Parathyroid adenoma (tissue), 2 donors: ENCODE measurements at regions not wholly inside any gene's neighbourhood (a gene's known extent, or its start where the extent isn't known, plus 50 kb on each side); places are given as distances from the start of the nearest gene placed in this dataset.

ENCODE experiments used
- H2AFZ ChIP-seq: fragments of 300-600 bp; sonication (generic); one replicate; pipeline ENCODE4 v1.7.0; 2017; ENCODE audit warnings: antibody characterized with exemption, mild to moderate bottlenecking
- H3K27ac ChIP-seq: fragments of 300-600 bp; sonication (generic); one replicate; pipeline ENCODE4 v1.7.0; 2017
- H3K27me3 ChIP-seq: fragments of 300-600 bp; sonication (generic); one replicate; pipeline ENCODE4 v1.7.0; 2017; ENCODE audit warnings: low read length; ENCODE audit not compliant: control insufficient read depth, insufficient read depth
- H3K36me3 ChIP-seq: fragments of 300-600 bp; sonication (generic); one replicate; pipeline ENCODE4 v1.7.0; 2017; ENCODE audit warnings: low read length; ENCODE audit not compliant: control insufficient read depth, insufficient read depth
- H3K4me1 ChIP-seq: fragments of 300-600 bp; sonication (generic); one replicate; pipeline ENCODE4 v1.7.0; 2017; ENCODE audit warnings: control low read depth
- H3K4me2 ChIP-seq: fragments of 300-600 bp; sonication (generic); one replicate; pipeline ENCODE4 v1.7.0; 2017; ENCODE audit warnings: low read length
- H3K4me3 ChIP-seq: fragments of 300-600 bp; sonication (generic); one replicate; pipeline ENCODE4 v1.7.0; 2017; ENCODE audit warnings: low read depth, low read length
- H3K79me2 ChIP-seq: fragments of 300-600 bp; sonication (generic); one replicate; pipeline ENCODE4 v1.7.0; 2017; ENCODE audit warnings: control low read depth
- H3K9ac ChIP-seq: fragments of 300-600 bp; sonication (generic); one replicate; pipeline ENCODE4 v1.7.0; 2017; ENCODE audit warnings: mild to moderate bottlenecking
- H3K9me3 ChIP-seq: fragments of 300-600 bp; sonication (generic); one replicate; pipeline ENCODE4 v1.7.0; 2017; ENCODE audit warnings: low read length; ENCODE audit not compliant: control insufficient read depth
- CTCF ChIP-seq: fragments of 300-600 bp; sonication (generic); IDR thresholded peaks from one replicate; pipeline ENCODE4 v1.7.0; 2017; ENCODE audit warnings: antibody characterized with exemption, mild to moderate bottlenecking
- donor health status: primary hyperparathyroidism.

GRCh38 chr7:46942574-46942973 is 639.3 kb downstream of the TNS3 start:
- H2AFZ ChIP-seq: no peak overlapping the region
- H3K27ac ChIP-seq: no peak overlapping the region
- H3K9me3 ChIP-seq: no peaks in the 10 kb centered on the region
- no peak overlapping the region for H3K4me2 ChIP-seq
- H3K4me1 ChIP-seq: no peaks in the 10 kb centered on the region
- no peaks in the 10 kb centered on the region for H3K79me2 ChIP-seq
- no peak for TF ChIP-seq CTCF
- no peaks in the 10 kb centered on the region for H3K36me3 ChIP-seq
- no peak overlapping the region for H3K4me3 ChIP-seq
- H3K27me3 ChIP-seq: no peaks in the 10 kb centered on the region
- no peak overlapping the region for H3K9ac ChIP-seq

- Histone ChIP-seq H2AFZ (no peak overlapping the region), H3K4me1 (no peaks in the 10 kb centered on the region), H3K9me3 (no peaks in the 10 kb centered on the region), H3K4me3 (no peak overlapping the region), H3K36me3 (no peaks in the 10 kb centered on the region), H3K27ac (no peak overlapping the region), H3K9ac (no peak overlapping the region), H3K27me3 (no peaks in the 10 kb centered on the region), H3K79me2 (no peaks in the 10 kb centered on the region), H3K4me2 (no peak overlapping the region)
- TF ChIP-seq CTCF: no peak
These were observed 641.7 kb downstream of the TNS3 start for GRCh38 chr7:46940178-46940577.

- H3K4me2 ChIP-seq: no peak overlapping the region
- H3K36me3 ChIP-seq: no peaks in the 10 kb centered on the region
- H3K9me3 ChIP-seq: no peaks in the 10 kb centered on the region
- no peak overlapping the region for H2AFZ ChIP-seq
- no peaks in the 10 kb centered on the region for H3K79me2 ChIP-seq
- H3K27ac ChIP-seq: no peak overlapping the region
- no peak overlapping the region for H3K9ac ChIP-seq
- no peaks in the 10 kb centered on the region for H3K27me3 ChIP-seq
- no peaks in the 10 kb centered on the region for H3K4me1 ChIP-seq
- TF ChIP-seq CTCF: no peak
- H3K4me3 ChIP-seq: no peak overlapping the region
These were observed 642.4 kb downstream of the TNS3 start for GRCh38 chr7:46939558-46939957.

GRCh38 chr7:46939089-46939488 is 642.8 kb downstream of the TNS3 start:
- H3K27me3 ChIP-seq: no peaks in the 10 kb centered on the region
- no peaks in the 10 kb centered on the region for H3K9me3 ChIP-seq
- TF ChIP-seq CTCF: no peak
- H2AFZ ChIP-seq: no peak overlapping the region
- H3K79me2 ChIP-seq: no peaks in the 10 kb centered on the region
- no peak overlapping the region for H3K9ac ChIP-seq
- no peak overlapping the region for H3K27ac ChIP-seq
- H3K4me2 ChIP-seq: no peak overlapping the region
- H3K36me3 ChIP-seq: no peaks in the 10 kb centered on the region
- no peaks in the 10 kb centered on the region for H3K4me1 ChIP-seq
- no peak overlapping the region for H3K4me3 ChIP-seq

GRCh38 chr7:46937826-46938225 is 644.1 kb downstream of the TNS3 start:
- Histone ChIP-seq H3K4me3 (no peak overlapping the region), H3K9me3 (no peaks in the 10 kb centered on the region), H3K36me3 (no peaks in the 10 kb centered on the region), H3K4me1 (no peaks in the 10 kb centered on the region), H3K27me3 (no peaks in the 10 kb centered on the region), H3K4me2 (no peak overlapping the region), H3K27ac (no peak overlapping the region), H3K9ac (no peak overlapping the region), H2AFZ (no peak overlapping the region), H3K79me2 (no peaks in the 10 kb centered on the region)
- no peak for TF ChIP-seq CTCF
